Right hindlimb (tissue), 1 donor: ENCODE measurements at regions not wholly inside any gene's neighbourhood (a gene's known extent, or its start where the extent isn't known, plus 50 kb on each side); places are given as distances from the start of the nearest gene placed in this dataset.

ENCODE experiments used
- DNase-seq: peaks from one replicate; pipeline ENCODE4 v3.0.0-alpha.2; 2018

- peak; percentile 34 for DNase-seq
These were observed 137.4 kb upstream of the DMAC1 start for GRCh38 chr9:7936996-7937395.

GRCh38 chr9:7936163-7936562 is 136.6 kb upstream of the DMAC1 start:
- DNase-seq: no peak

- DNase-seq: no peak
These were observed 136.1 kb upstream of the DMAC1 start for GRCh38 chr9:7935681-7936080.

- no peak for DNase-seq
These were observed 133.2 kb upstream of the DMAC1 start for GRCh38 chr9:7932767-7933166.

GRCh38 chr9:7930613-7931012 is 131.0 kb upstream of the DMAC1 start:
- no peak for DNase-seq

GRCh38 chr9:7921545-7922197 is 122.1 kb upstream of the DMAC1 start:
- no peak for DNase-seq

GRCh38 chr9:7912037-7912535 is 112.5 kb upstream of the DMAC1 start:
- no peak for DNase-seq

GRCh38 chr9:7910426-7911020 is 110.9 kb upstream of the DMAC1 start:
- peak; percentile 72 for DNase-seq

GRCh38 chr9:7909537-7909936 is 110.0 kb upstream of the DMAC1 start:
- peak; percentile 23 for DNase-seq

GRCh38 chr9:7907551-7908337 is 108.2 kb upstream of the DMAC1 start:
- DNase-seq: no peak

- no peak for DNase-seq
These were observed 107.4 kb upstream of the DMAC1 start for GRCh38 chr9:7906783-7907550.

GRCh38 chr9:7901621-7902020 is 102.0 kb upstream of the DMAC1 start:
- no peak for DNase-seq

- DNase-seq: no peak
These were observed 101.0 kb upstream of the DMAC1 start for GRCh38 chr9:7900541-7900940.

GRCh38 chr9:7899753-7900152 is 100.2 kb upstream of the DMAC1 start:
- DNase-seq: no peak

GRCh38 chr9:7894231-7894630 is 94.7 kb upstream of the DMAC1 start:
- no peak for DNase-seq

- no peak for DNase-seq
These were observed 93.4 kb upstream of the DMAC1 start for GRCh38 chr9:7892975-7893374.

GRCh38 chr9:7879551-7880245 is 80.1 kb upstream of the DMAC1 start:
- no peak for DNase-seq

GRCh38 chr9:7871977-7872730 is 72.6 kb upstream of the DMAC1 start:
- DNase-seq: no peak

- DNase-seq: no peak
These were observed 69.8 kb upstream of the DMAC1 start for GRCh38 chr9:7869340-7869739.

GRCh38 chr9:7862170-7862569 is 62.6 kb upstream of the DMAC1 start:
- DNase-seq: no peak

GRCh38 chr9:7861086-7861485 is 61.5 kb upstream of the DMAC1 start:
- DNase-seq: no peak

GRCh38 chr9:7860335-7860709 is 60.7 kb upstream of the DMAC1 start:
- DNase-seq: no peak
